Smooth muscle cell (in vitro differentiated cells): ENCODE measurements at regions not wholly inside any gene's neighbourhood (a gene's known extent, or its start where the extent isn't known, plus 50 kb on each side); places are given as distances from the start of the nearest gene placed in this dataset.

Source experiments
- DNase-seq: peaks from one replicate; lab custom pipeline; 2025; ENCODE audit not compliant: unreplicated experiment; lab: John Stamatoyannopoulos, UW
- H2AFZ ChIP-seq: fragments of 200-600 bp; sonication (generic); 2 replicates; pipeline ENCODE4 v1.6.0; 2016; ENCODE audit warnings: antibody characterized with exemption, low read depth, mild to moderate bottlenecking
- H3F3A ChIP-seq: fragments of 200-600 bp; sonication (generic); 2 replicates; pipeline ENCODE4 v1.6.0; 2017; ENCODE audit warnings: antibody characterized with exemption, low read depth
- H3K27ac ChIP-seq: fragments of 200-600 bp; sonication (generic); 2 replicates; pipeline ENCODE4 v1.5.1; 2016; ENCODE audit warnings: low read depth, mild to moderate bottlenecking
- H3K27me3 ChIP-seq: fragments of 200-600 bp; sonication (generic); 2 replicates; pipeline ENCODE4 v1.6.1; 2016; ENCODE audit warnings: low read depth, mild to moderate bottlenecking
- H3K36me3 ChIP-seq: fragments of 200-600 bp; sonication (generic); 2 replicates; pipeline ENCODE4 v1.5.1; 2016; ENCODE audit warnings: low read depth
- H3K4me1 ChIP-seq: fragments of 200-600 bp; sonication (generic); 2 replicates; pipeline ENCODE4 v1.5.1; 2016; ENCODE audit warnings: low read depth
- H3K4me2 ChIP-seq: fragments of 200-600 bp; sonication (generic); 2 replicates; pipeline ENCODE4 v1.6.0; 2016; ENCODE audit warnings: mild to moderate bottlenecking
- H3K4me3 ChIP-seq: fragments of 200-600 bp; sonication (generic); 2 replicates; pipeline ENCODE4 v1.5.1; 2016; ENCODE audit warnings: mild to moderate bottlenecking
- H3K79me2 ChIP-seq: fragments of 200-600 bp; sonication (generic); 2 replicates; pipeline ENCODE4 v1.6.0; 2016; ENCODE audit warnings: low read depth, mild to moderate bottlenecking
- H3K9ac ChIP-seq: fragments of 200-600 bp; sonication (generic); 2 replicates; pipeline ENCODE4 v1.6.0; 2016; ENCODE audit warnings: low read depth
- H3K9me3 ChIP-seq: fragments of 200-600 bp; sonication (generic); replicated peaks from 2 replicates; pipeline ENCODE4 v1.5.1; 2016; ENCODE audit warnings: low read depth
- H4K20me1 ChIP-seq: fragments of 200-600 bp; sonication (generic); 2 replicates; pipeline ENCODE4 v1.6.0; 2016; ENCODE audit warnings: low read depth
- CTCF ChIP-seq: fragments of 200-600 bp; sonication (generic); IDR thresholded peaks from 2 replicates; pipeline ENCODE4 v1.5.1; 2017; ENCODE audit warnings: borderline replicate concordance, mild to moderate bottlenecking, antibody characterized with exemption; ENCODE audit not compliant: insufficient read depth, poor library complexity, severe bottlenecking
- WGBS: methylation state at CpG from one replicate; pipeline ENCODE4 v1.1.7; 2016; ENCODE audit warnings: low lambda C conversion rate; 5-methylcytosine and 5-hydroxymethylcytosine counted together

GRCh38 chr6:156557911-156558259 lies 219.3 kb upstream of the ARID1B start:
- H3K27ac ChIP-seq: no peak overlapping the region
- no peak overlapping the region for H3K9ac ChIP-seq
- no peak overlapping the region for H3K4me3 ChIP-seq
- no peaks in the 10 kb centered on the region for H4K20me1 ChIP-seq
- no peaks in the 10 kb centered on the region for H3K9me3 ChIP-seq
- H3K79me2 ChIP-seq: no peaks in the 10 kb centered on the region
- H2AFZ ChIP-seq: peak overlapping the region; percentile 57
- no peak for DNase-seq
- H3K4me2 ChIP-seq: peak overlapping the region; percentile 54
- no peaks in the 10 kb centered on the region for H3K27me3 ChIP-seq
- no peaks in the 10 kb centered on the region for H3K4me1 ChIP-seq
- WGBS: 78% methylated on average over 1 of the region's 1 CpG
- no peaks in the 10 kb centered on the region for H3F3A ChIP-seq
- TF ChIP-seq CTCF: no peak
- H3K36me3 ChIP-seq: no peaks in the 10 kb centered on the region

GRCh38 chr6:156557251-156557910 lies 219.8 kb upstream of the ARID1B start:
- Histone ChIP-seq H3K27me3 (no peaks in the 10 kb centered on the region), H3K27ac (no peak overlapping the region), H3K9ac (no peak overlapping the region), H3K79me2 (no peaks in the 10 kb centered on the region), H2AFZ (peak overlapping the region; percentile 57), H3K36me3 (no peaks in the 10 kb centered on the region), H3K9me3 (no peaks in the 10 kb centered on the region), H3K4me3 (no peak overlapping the region), H3F3A (no peaks in the 10 kb centered on the region), H3K4me1 (no peaks in the 10 kb centered on the region), H3K4me2 (peak overlapping the region; percentile 54), H4K20me1 (no peaks in the 10 kb centered on the region)
- TF ChIP-seq CTCF: no peak
- no peak for DNase-seq
- 49% methylated on average over 11 of the region's 11 CpGs for WGBS

- Histone ChIP-seq H3K27me3 (no peaks in the 10 kb centered on the region), H3K4me2 (no peak overlapping the region), H3K27ac (no peak overlapping the region), H3K79me2 (no peaks in the 10 kb centered on the region), H2AFZ (no peak overlapping the region), H3F3A (no peaks in the 10 kb centered on the region), H3K9me3 (no peaks in the 10 kb centered on the region), H4K20me1 (no peaks in the 10 kb centered on the region), H3K4me1 (no peaks in the 10 kb centered on the region), H3K9ac (no peak overlapping the region), H3K4me3 (no peak overlapping the region), H3K36me3 (no peaks in the 10 kb centered on the region)
- 87% methylated on average over 5 of the region's 5 CpGs for WGBS
- no peak for DNase-seq
- no peak for TF ChIP-seq CTCF
Measured at GRCh38 chr6:156556811-156557210, 220.4 kb upstream of the ARID1B start.

GRCh38 chr6:156555116-156555515 lies 222.1 kb upstream of the ARID1B start:
- no peaks in the 10 kb centered on the region for H3F3A ChIP-seq
- H3K4me3 ChIP-seq: no peak overlapping the region
- H3K27ac ChIP-seq: no peak overlapping the region
- TF ChIP-seq CTCF: no peak
- no peak overlapping the region for H3K4me2 ChIP-seq
- DNase-seq: no peak
- H2AFZ ChIP-seq: no peak overlapping the region
- no peaks in the 10 kb centered on the region for H3K36me3 ChIP-seq
- no peaks in the 10 kb centered on the region for H3K27me3 ChIP-seq
- 54% methylated on average over 2 of the region's 2 CpGs for WGBS
- no peaks in the 10 kb centered on the region for H4K20me1 ChIP-seq
- no peaks in the 10 kb centered on the region for H3K79me2 ChIP-seq
- H3K4me1 ChIP-seq: no peaks in the 10 kb centered on the region
- no peak overlapping the region for H3K9ac ChIP-seq
- no peaks in the 10 kb centered on the region for H3K9me3 ChIP-seq
